Activated naive CD4-positive, alpha-beta T cell treated with anti-CD3 and anti-CD28 coated beads, Interleukin-2, amount 50 U/mL, for 24 hours (primary cell): ENCODE measurements at regions not wholly inside any gene's neighbourhood (a gene's known extent, or its start where the extent isn't known, plus 50 kb on each side); places are given as distances from the start of the nearest gene placed in this dataset.
"Not testable (repeated sequence)": the region's sequence is repeated elsewhere in the genome, so short reads cannot be mapped to it uniquely, and the experiment has no call there.

Experiments
- H3K27ac Mint-ChIP-seq: one replicate; pipeline ENCODE4 v1.8.0; 2021; ENCODE audit warnings: mild to moderate bottlenecking, mixed read lengths
- H3K27me3 Mint-ChIP-seq: one replicate; pipeline ENCODE4 v1.8.0; 2021; ENCODE audit warnings: mixed read lengths
- H3K36me3 Mint-ChIP-seq: one replicate; pipeline ENCODE4 v1.8.0; 2021; ENCODE audit warnings: mixed read lengths
- H3K4me1 Mint-ChIP-seq: one replicate; pipeline ENCODE4 v1.8.0; 2021; ENCODE audit warnings: mixed read lengths
- H3K4me3 Mint-ChIP-seq: one replicate; pipeline ENCODE4 v1.8.0; 2021; ENCODE audit warnings: mild to moderate bottlenecking, mixed read lengths
- H3K9me3 Mint-ChIP-seq: one replicate; pipeline ENCODE4 v1.8.0; 2021; ENCODE audit warnings: mixed read lengths

GRCh38 chr15:20473465-20473864, 68.1 kb downstream of the GOLGA6L6 start:
- not testable (repeated sequence) for H3K27me3 Mint-ChIP-seq, H3K4me1 Mint-ChIP-seq, H3K36me3 Mint-ChIP-seq, H3K9me3 Mint-ChIP-seq, H3K27ac Mint-ChIP-seq, H3K4me3 Mint-ChIP-seq

- H3K4me3 Mint-ChIP-seq, H3K4me1 Mint-ChIP-seq, H3K36me3 Mint-ChIP-seq, H3K27ac Mint-ChIP-seq, H3K27me3 Mint-ChIP-seq, H3K9me3 Mint-ChIP-seq: not testable (repeated sequence)
These were observed 68.6 kb downstream of the GOLGA6L6 start for GRCh38 chr15:20472983-20473382.

GRCh38 chr15:20470810-20471209, 70.8 kb downstream of the GOLGA6L6 start:
- H3K4me1 Mint-ChIP-seq, H3K27ac Mint-ChIP-seq, H3K9me3 Mint-ChIP-seq, H3K4me3 Mint-ChIP-seq, H3K36me3 Mint-ChIP-seq, H3K27me3 Mint-ChIP-seq: not testable (repeated sequence)

GRCh38 chr15:20441138-20441537, 100.5 kb downstream of the GOLGA6L6 start:
- not testable (repeated sequence) for H3K4me1 Mint-ChIP-seq, H3K4me3 Mint-ChIP-seq

GRCh38 chr15:20440390-20440789, 101.2 kb downstream of the GOLGA6L6 start:
- H3K4me1 Mint-ChIP-seq, H3K9me3 Mint-ChIP-seq, H3K27me3 Mint-ChIP-seq, H3K4me3 Mint-ChIP-seq, H3K36me3 Mint-ChIP-seq, H3K27ac Mint-ChIP-seq: not testable (repeated sequence)

More at GRCh38 chr15:20441138-20441537, 100.5 kb downstream of the GOLGA6L6 start:
- not testable (repeated sequence) for H3K36me3 Mint-ChIP-seq, H3K27ac Mint-ChIP-seq, H3K27me3 Mint-ChIP-seq, H3K9me3 Mint-ChIP-seq

GRCh38 chr15:20439111-20439510, 102.5 kb downstream of the GOLGA6L6 start:
- H3K27ac Mint-ChIP-seq, H3K4me3 Mint-ChIP-seq, H3K4me1 Mint-ChIP-seq, H3K36me3 Mint-ChIP-seq, H3K27me3 Mint-ChIP-seq, H3K9me3 Mint-ChIP-seq: not testable (repeated sequence)

GRCh38 chr15:20438255-20438654, 103.3 kb downstream of the GOLGA6L6 start:
- not testable (repeated sequence) for H3K27me3 Mint-ChIP-seq, H3K36me3 Mint-ChIP-seq, H3K4me3 Mint-ChIP-seq

GRCh38 chr15:20433468-20433867, 108.1 kb downstream of the GOLGA6L6 start:
- not testable (repeated sequence) for H3K27me3 Mint-ChIP-seq, H3K27ac Mint-ChIP-seq, H3K9me3 Mint-ChIP-seq, H3K36me3 Mint-ChIP-seq, H3K4me1 Mint-ChIP-seq, H3K4me3 Mint-ChIP-seq

More at GRCh38 chr15:20438255-20438654, 103.3 kb downstream of the GOLGA6L6 start:
- not testable (repeated sequence) for H3K4me1 Mint-ChIP-seq, H3K9me3 Mint-ChIP-seq, H3K27ac Mint-ChIP-seq

- H3K27me3 Mint-ChIP-seq, H3K4me3 Mint-ChIP-seq, H3K9me3 Mint-ChIP-seq, H3K4me1 Mint-ChIP-seq, H3K27ac Mint-ChIP-seq, H3K36me3 Mint-ChIP-seq: not testable (repeated sequence)
These were observed 111.1 kb downstream of the GOLGA6L6 start for GRCh38 chr15:20430495-20430894.

GRCh38 chr15:20420710-20421109, 120.9 kb downstream of the GOLGA6L6 start:
- H3K27ac Mint-ChIP-seq, H3K9me3 Mint-ChIP-seq, H3K36me3 Mint-ChIP-seq, H3K4me3 Mint-ChIP-seq, H3K27me3 Mint-ChIP-seq, H3K4me1 Mint-ChIP-seq: not testable (repeated sequence)

- not testable (repeated sequence) for H3K27me3 Mint-ChIP-seq, H3K9me3 Mint-ChIP-seq, H3K36me3 Mint-ChIP-seq, H3K4me1 Mint-ChIP-seq, H3K27ac Mint-ChIP-seq, H3K4me3 Mint-ChIP-seq
These were observed 125.0 kb downstream of the GOLGA6L6 start for GRCh38 chr15:20416618-20417017.

- H3K36me3 Mint-ChIP-seq, H3K4me1 Mint-ChIP-seq, H3K27me3 Mint-ChIP-seq, H3K4me3 Mint-ChIP-seq, H3K27ac Mint-ChIP-seq, H3K9me3 Mint-ChIP-seq: not testable (repeated sequence)
These were observed 131.9 kb downstream of the GOLGA6L6 start for GRCh38 chr15:20409667-20410198.

GRCh38 chr15:20409247-20409646, 132.4 kb downstream of the GOLGA6L6 start:
- no peaks in the 10 kb centered on the region for H3K36me3 Mint-ChIP-seq
- no peak overlapping the region for H3K4me3 Mint-ChIP-seq
- no peak overlapping the region for H3K27ac Mint-ChIP-seq
- no peaks in the 10 kb centered on the region for H3K27me3 Mint-ChIP-seq
- no peaks in the 10 kb centered on the region for H3K4me1 Mint-ChIP-seq
- no peaks in the 10 kb centered on the region for H3K9me3 Mint-ChIP-seq

- no peaks in the 10 kb centered on the region for H3K27me3 Mint-ChIP-seq
- no peaks in the 10 kb centered on the region for H3K4me1 Mint-ChIP-seq
These were observed 134.0 kb downstream of the GOLGA6L6 start for GRCh38 chr15:20407553-20407952.

GRCh38 chr15:20404571-20404970, 137.0 kb downstream of the GOLGA6L6 start:
- H3K4me3 Mint-ChIP-seq, H3K4me1 Mint-ChIP-seq, H3K36me3 Mint-ChIP-seq, H3K9me3 Mint-ChIP-seq, H3K27ac Mint-ChIP-seq, H3K27me3 Mint-ChIP-seq: not testable (repeated sequence)

More at GRCh38 chr15:20407553-20407952, 134.0 kb downstream of the GOLGA6L6 start:
- Mint-ChIP-seq H3K36me3 (no peaks in the 10 kb centered on the region), H3K27ac (no peak overlapping the region), H3K9me3 (no peaks in the 10 kb centered on the region), H3K4me3 (no peak overlapping the region)

GRCh38 chr15:20402586-20402985, 139.0 kb downstream of the GOLGA6L6 start:
- H3K27me3 Mint-ChIP-seq, H3K4me3 Mint-ChIP-seq, H3K27ac Mint-ChIP-seq, H3K9me3 Mint-ChIP-seq, H3K4me1 Mint-ChIP-seq, H3K36me3 Mint-ChIP-seq: not testable (repeated sequence)

- not testable (repeated sequence) for H3K9me3 Mint-ChIP-seq
These were observed 140.5 kb downstream of the GOLGA6L6 start for GRCh38 chr15:20401058-20401457.

GRCh38 chr15:20398680-20399079, 142.9 kb downstream of the GOLGA6L6 start:
- not testable (repeated sequence) for H3K4me3 Mint-ChIP-seq, H3K27me3 Mint-ChIP-seq, H3K4me1 Mint-ChIP-seq, H3K36me3 Mint-ChIP-seq, H3K27ac Mint-ChIP-seq, H3K9me3 Mint-ChIP-seq

More at GRCh38 chr15:20401058-20401457, 140.5 kb downstream of the GOLGA6L6 start:
- not testable (repeated sequence) for H3K4me1 Mint-ChIP-seq, H3K4me3 Mint-ChIP-seq, H3K27ac Mint-ChIP-seq, H3K36me3 Mint-ChIP-seq, H3K27me3 Mint-ChIP-seq
